Head of caudate nucleus (tissue), 42 donors: ENCODE measurements at regions not wholly inside any gene's neighbourhood (a gene's known extent, or its start where the extent isn't known, plus 50 kb on each side); places are given as distances from the start of the nearest gene placed in this dataset.

Source experiments
- DNase-seq, 42 donors: peaks; one replicate each; pipeline versions ENCODE4 v3.0.0 to v3.0.0-alpha.2; 2020 to 2021; ENCODE audit warnings: mixed read lengths in 7 of 42
- intact Hi-C: fragments of 100-400 bp; cut with DNase I; formaldehyde crosslinking; loops from one replicate; pipeline ENCODE4 v1.15.0; 2022

DNA sequence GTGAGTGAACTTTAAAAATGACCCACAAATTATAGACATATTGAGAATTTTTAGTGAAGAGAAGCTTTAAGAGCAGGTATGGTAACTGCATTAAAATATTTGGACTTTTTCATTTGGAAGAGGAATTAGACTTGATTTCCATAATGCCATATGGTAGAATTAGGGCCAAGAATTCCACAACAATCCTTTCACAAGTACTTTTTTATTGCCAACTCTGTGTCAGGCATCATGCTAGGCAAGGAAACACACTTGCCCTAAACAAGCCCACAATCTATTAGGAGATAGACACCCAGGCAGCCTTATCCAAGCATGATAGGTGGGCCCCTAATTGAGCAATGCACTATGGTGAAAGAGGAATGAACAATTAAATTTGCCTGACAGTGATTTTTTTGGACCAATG, 353.0 kb downstream of the TGFB2 start:
- intact Hi-C loops, result no loop called here
- DNase-seq, result no peak

DNA sequence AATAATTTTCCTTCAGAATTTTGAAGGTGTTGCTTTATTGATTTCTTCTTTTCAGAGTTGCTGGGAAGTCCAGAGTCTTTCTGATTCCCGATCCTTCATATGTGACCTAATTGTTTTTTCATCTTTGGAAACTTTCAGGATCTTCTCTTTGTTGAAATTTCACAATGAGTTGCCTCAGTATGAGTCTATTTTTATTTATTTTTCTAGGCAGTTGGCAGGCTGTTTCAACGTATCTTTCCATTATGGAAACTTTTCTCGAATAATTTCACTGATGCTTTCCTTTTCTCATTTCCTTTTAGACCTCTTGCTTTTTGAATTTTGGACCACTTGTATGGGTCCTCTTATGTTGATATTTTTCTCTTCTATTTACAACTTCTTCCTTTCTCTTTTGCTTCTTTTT, 354.3 kb downstream of the TGFB2 start:
- no peak for DNase-seq
- intact Hi-C loops, result no loop called here

DNA sequence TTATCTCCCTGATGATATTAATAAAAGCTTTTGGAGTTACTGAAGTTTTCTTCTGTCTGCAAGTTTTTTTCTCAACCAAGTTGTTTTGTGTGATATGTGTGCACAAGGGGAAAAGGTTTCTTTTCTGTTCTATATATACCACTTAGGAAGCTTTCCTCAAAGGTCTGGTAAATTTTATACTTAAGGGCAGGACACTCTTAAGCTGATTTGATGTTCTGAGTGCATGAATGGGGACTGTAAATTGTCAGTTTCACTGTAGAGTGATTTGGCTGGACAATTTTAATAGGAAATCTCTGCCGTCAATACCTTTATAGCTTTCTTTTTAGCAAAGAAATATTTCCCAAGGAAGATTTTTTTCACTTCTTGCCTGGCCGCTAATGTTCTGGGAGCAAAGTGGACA, 354.7 kb downstream of the TGFB2 start:
- no peak for DNase-seq
- intact Hi-C loops, result no loop called here

DNA sequence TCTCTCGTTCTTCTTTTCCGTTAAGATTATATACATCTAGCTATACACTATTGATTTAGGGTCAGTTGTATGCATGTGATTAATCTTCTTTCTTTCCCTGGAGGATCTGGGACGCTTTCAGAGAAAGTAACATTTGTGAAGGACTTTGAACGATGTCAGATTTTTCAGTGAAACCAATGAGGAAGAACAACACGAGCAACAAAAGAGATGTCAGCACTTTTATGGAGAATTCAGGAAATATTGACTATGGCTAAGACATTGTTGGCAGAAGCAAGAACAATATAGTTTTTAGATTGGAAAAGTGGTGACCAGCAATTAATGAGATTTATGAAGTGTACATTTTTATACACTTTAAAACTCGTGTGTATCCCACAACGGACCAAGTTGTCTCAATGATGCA, 355.5 kb downstream of the TGFB2 start:
- intact Hi-C loops, result no loop called here
- DNase-seq, result no peak

DNA sequence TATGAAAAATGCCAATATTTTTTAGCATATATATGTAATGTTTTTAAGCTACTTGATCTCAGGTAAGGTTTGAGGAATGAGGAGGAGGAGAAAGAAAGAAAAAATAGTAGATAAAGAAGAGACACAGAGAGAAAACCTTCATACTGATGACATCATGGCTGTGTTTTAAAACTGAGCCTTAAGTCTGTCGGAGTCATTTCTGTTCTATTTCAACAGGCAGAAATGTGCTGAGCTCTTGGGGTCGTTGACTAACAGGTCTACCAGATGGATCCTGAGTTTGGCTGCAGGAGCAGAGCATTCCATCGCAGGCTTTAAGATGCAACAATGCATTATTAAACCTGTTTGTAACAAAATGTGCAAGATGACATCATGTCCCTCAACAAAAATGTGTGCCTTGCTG, 356.0 kb downstream of the TGFB2 start:
- intact Hi-C loops, result no loop called here

DNA sequence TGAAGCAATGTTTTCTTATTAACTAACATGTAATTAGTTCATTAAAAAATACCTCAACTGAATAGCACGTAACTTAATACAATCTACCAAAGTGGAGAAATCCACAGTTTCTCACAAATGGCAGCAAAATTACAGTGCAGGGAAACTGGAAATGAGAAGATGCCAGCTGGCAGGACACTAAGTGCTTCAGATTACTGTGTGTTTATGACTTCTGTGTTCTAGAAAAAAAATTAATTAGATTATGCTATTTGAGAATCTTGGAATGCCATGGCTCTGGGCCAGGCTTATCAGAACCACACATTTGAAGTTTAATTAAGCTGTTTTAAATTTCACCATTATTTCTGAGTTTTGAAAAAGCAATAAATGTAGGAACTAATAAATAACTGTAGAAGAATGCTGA, 357.6 kb downstream of the TGFB2 start:
- DNase-seq, result no peak
- intact Hi-C loops, result no loop called here

More for the DNA sequence above, 356.0 kb downstream of the TGFB2 start:
- no peak for DNase-seq

DNA sequence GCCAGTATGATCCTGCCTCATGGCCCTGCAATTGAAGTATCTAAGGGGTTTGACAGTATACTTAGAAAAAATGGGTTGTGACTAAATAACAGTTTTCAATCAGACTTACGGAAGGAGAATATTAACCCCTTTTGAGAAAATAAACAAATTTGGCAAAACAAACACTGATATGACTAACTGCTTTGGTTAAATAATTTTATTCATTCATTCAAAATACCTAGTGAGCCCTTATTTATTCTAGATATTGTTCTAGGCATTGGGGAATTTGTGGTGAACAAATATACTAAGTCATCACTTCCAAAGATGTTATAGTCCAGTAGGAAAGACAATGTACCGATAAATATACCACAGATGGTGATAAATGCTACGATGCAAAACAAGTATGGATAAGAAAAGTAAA, 358.7 kb downstream of the TGFB2 start:
- DNase-seq, result no peak
- intact Hi-C loops, result no loop called here

DNA sequence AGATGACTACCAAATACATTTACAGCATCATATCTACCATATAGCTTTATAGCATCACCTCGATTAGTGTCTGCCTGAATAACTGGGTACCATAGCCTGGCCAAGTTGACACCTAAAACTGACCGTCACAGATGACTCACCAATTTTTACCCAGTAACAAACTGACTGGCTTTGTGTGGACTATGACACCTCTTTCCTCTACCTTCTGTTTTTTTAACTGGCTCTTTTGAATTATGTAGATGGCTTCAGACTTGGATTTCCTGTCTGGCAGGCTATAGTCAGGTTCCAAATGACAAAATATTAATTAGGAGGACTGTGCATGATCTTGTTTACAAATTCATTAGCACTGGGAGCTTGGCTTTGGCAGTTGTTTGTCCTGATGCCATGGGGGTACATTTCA, 360.3 kb downstream of the TGFB2 start:
- no peak for DNase-seq
- intact Hi-C loops, result no loop called here

DNA sequence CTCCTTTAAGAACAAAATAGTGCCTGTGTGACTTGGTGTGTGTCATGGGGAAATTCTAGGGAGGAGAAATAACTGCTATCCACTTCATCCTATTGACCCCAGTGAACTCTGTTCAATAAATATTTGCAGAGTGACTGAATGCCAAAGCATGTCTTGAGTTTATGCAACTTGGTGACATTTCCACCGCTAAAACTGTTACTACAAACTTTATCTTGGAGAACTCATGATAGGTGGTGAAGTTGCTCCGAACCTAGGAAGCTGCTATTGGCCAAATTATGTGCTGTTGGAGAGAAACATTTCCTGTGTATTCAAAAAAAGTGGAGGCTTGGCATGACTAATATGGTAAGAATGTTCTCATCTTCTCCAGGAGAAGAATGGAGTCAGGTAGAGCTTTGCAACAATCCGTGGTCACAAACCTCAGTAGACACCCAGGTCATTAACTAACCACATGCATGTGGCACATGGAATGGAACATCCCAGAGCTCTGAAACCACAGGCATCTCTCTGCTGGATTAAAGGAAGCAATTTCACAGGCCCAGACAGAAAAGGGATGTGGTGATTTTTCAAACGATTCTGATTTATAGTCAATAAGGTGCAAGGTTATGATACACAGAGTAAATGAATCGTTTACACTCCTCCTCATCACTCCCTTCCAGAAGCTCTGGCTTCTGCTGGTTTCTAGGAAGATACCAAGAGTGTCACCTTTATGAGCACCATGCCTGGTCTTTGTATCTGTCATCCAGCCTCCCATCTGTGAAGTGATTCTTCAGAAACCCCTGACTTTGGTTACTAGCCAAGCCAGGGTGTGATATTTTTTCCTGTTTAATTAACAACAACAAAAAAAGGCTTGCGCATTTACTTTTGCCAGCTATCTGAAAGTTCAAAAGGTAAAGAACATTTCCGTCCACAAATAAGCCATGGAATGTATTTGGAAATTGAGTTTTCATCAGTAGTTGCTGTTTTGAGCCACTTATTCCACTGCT, 361.1 kb downstream of the TGFB2 start:
- no peak for DNase-seq
- intact Hi-C loops, result no loop called here

DNA sequence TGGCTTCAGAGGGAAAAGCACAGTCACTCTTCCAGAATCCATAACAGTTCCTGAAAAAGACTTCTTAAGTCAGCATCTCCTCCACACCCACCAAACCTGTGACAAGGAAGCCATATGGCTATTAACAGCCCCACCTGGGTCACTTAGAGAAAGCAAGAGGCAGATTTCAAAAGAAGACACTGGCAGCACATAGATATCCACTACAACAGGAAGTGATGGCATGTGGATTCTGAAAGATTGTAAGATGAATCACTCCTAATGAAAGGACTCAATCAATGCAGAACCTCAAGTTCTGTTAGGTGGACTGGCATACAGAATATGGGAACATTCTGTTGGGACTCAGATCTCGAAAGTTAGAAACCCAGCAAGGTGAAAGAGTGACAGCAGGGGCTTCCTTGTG, 365.9 kb downstream of the TGFB2 start:
- intact Hi-C loops, result no loop called here
- DNase-seq, result no peak

DNA sequence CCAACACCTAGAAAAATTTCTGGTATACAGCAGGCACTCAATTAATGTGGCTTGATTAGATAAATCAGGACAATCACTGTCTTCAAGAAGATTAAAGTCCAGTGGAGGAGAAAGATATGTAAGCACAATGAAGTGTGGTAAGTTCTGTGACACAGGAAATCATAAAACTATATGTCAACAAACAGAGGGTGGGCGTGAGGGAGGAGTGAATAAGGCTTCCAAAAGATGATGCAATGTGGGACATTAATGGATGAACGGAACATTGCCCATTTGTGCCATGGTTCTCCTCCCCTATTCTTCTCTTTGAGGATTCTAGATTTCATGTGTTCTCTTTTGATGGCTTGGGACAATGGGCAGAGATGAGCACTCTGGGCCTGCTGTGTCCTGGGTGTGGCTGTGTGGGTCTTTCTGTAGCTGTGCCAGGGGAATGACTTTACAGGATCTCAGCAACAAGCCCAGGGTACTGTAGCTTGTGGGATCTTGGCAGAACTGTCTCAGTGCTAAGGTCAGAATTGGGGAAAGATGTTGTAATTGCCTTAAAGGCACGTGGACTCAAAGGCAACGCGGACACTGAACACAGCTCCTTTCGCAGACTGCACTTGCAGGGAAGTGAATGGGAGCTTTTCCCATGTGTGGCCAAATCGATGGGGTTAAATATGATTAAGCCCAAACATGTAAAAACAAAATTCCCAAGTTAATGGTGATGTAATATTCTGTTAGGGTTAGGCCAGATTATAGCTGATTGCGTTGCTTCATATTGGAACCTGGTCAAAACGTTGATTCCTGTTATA, 366.9 kb downstream of the TGFB2 start:
- intact Hi-C loops, result no loop called here
- DNase-seq, result no peak

DNA sequence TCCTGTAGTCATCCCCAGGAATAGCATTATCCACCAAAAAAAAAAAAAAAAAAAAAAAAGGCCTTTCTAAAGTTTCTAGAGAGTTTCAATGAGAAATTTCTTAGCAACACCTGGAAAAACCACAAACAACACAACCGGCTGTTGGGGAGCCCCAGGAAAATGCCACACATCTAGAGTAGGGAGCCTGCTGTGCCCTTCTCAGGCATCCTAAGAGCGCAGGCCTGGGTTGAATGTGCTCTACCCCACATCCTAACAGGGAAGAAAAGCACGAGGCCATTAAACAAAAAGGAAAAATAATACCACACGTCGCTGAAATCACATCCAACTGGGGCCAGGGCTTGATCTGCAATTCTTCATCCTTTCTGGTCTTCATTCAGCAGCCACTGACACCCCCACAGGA, 367.5 kb downstream of the TGFB2 start:
- intact Hi-C loops, result no loop called here

DNA sequence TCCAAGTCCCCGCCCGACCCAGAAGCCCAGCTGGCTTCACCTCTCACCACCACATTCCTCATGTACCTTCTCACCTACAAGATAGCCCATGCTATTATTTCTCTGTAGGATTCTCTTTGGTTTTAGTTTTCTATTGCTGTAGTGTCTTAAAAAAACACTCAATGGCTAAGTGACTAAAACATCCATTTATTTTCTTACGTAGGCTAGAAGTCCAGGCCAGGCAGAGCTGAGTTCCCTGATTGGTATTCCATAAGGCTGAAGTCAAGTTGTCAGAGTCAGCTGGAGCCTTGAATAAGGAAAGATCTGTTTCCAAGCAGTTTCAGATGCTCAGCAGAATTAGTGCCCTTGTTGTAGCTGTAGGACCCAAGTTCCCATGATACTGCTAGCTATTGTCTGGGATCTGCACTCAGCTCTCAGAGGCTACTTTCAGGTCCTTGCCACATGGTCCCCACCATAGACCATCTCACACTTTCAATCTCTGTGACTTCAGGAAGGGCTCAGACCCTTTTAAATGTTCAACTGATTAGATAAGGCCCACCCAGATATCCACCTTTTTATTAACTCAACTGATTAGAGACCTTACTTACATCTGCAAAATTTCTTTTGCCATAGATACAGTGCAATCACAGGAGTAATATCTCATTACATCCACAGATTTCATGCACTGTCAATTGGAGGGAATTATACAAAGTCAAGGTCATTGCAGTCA, 371.0 kb downstream of the TGFB2 start:
- DNase-seq, result no peak
- intact Hi-C loops, result no loop called here

More for the DNA sequence above, 367.5 kb downstream of the TGFB2 start:
- DNase-seq, result no peak

DNA sequence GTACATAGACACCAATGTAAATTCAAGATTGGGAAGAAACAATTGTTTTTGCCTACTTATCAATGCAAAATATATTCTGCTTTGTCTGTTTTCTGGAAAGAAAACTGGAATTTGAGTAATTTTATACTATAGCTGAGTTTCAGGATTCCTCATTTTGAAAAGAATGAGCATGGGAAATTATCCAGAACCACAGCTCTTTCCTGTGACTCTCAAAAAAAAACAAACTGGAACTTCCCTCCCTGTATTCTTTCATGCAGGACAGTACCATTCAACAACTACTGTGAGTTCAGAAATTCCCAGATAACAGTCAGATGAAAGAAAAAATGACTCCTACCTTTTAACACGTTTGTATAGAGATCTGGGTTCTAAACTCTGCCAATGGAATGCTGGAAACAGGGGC, 372.4 kb downstream of the TGFB2 start:
- DNase-seq, result no peak
- intact Hi-C loops, result no loop called here

DNA sequence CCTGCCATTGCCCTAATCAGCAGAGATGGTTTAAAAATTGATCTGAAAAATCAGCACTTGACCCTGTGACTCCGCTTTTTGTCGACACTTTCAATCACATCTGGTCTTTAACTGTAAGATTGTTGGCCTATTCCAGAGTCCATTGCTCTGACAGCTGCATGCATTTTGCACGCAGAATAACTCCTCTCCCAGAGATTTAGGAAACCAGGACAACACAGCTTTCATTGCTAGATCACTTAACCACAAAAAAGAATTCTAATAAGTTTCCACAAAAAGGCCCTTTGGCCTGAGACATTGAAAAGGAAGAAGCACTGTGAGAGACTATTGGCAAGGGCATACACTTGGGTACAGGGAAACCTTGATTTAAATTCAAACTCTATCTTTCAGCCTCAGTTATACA, 373.1 kb downstream of the TGFB2 start:
- DNase-seq, result no peak
- intact Hi-C loops, result no loop called here

DNA sequence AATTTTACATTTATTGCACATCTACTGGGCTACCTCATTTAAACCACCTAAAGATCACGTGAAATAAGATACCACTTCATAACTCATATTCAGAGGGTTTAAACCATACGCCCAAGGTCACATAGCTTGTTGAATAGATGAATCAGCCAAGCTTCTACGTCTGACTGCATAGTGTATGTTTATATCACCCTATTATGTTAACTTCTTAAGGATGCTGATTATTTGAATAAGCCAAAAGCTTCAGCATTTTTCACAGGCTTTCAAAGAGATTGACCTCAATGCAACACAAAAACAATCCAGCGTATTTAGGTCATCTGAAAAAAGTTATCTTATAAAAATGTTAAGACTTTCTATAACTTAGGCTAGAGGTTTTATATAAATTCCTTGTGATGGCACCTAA, 373.8 kb downstream of the TGFB2 start:
- intact Hi-C loops, result no loop called here
- DNase-seq, result no peak

DNA sequence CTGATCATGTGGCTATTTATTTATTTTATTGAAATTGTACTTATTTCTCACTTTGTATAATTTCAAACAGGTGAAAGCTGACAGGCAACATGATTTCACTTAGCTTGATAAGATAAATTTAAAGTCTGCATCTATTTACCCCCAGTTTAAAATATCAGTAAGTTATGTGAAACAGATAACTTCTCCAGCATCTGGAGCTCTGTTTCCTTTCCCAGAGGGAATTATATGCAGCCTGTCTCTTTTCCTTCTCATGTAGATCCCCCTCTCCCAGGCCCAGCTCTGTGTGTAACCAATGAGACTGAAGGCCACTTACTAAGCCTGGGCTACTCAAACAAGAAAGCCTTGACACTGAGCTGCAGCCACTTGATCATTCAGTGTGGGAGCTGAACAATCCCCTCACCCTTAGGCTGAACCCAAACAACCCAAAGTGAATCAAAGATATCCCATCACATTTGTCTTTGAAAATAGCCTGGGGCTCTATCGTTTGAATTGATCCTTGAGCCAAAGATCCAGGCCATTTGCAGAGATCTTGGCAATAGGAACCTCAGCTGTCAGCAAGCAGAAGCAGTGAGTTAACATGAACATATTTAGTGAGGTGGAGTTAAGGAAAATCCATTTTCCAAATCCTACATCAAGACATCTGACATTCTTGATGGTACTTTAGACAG, 383.9 kb downstream of the TGFB2 start:
- intact Hi-C loops, result no loop called here
- no peak for DNase-seq

DNA sequence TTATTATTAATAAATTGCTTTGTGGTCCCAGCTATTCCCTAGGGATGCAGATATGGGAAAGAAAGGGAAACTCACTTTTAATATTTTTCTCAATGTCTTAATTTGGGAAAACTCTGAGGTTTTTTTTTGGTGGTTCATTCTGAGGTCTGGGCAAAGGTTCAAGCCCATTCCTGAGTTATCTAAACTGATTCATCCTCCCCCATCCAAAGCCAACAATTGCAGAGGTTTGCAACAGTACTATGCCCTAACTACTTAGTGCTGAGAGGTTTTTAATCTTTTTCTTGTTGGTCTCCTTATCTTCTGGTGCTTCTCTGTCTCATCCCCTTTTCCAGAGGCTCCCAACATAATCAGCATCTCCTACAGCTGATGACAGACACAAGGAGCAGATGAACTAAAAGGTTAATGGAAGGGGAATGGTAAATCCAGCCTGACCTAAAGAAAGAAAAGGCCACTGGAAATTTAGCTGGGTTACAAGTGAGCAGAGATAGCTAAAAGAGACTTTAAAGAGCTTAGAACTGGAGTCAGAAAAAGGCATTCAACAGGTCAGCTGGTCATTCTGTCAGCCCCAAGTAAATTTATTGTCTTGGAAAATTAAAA, 390.4 kb downstream of the TGFB2 start:
- no peak for DNase-seq
- intact Hi-C loops, result no loop called here

DNA sequence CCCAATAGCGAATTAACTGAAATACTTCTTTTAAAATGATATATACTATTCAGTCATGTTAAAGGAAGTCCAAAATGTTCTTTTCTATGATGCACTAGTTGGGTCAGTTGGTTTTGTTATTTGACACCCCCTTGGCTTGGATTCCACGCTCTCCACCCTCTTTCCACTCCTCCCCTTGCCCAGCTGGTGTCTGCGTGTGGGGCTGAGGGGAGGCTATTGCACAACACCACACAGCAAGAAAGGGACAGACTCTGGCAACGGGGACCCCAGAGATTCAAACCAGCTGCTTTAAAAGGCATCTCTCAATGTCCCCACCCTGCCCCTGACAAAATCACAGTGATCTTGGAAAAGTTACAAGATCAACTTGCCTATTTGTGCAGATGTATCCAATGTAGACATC, 394.3 kb downstream of the TGFB2 start:
- intact Hi-C loops, result no loop called here
- no peak for DNase-seq
